Fibroblast of lung (primary cell): ENCODE measurements at regions not wholly inside any gene's neighbourhood (a gene's known extent, or its start where the extent isn't known, plus 50 kb on each side); places are given as distances from the start of the nearest gene placed in this dataset.

Experiments
- DNase-seq, 2 donors: peaks; one replicate each; pipeline versions ENCODE4 v3.0.0 to v3.0.0-alpha.2; 2010; ENCODE audit warnings: low read depth in 2 of 2
- H2AFZ ChIP-seq: 2 replicates; pipeline ENCODE4 v1.5.1; 2012; ENCODE audit warnings: low read length, control low read depth, inconsistent platforms
- H3K27ac ChIP-seq: 2 replicates; pipeline ENCODE4 v1.5.1; 2011; ENCODE audit warnings: low read length, control low read depth; ENCODE audit not compliant: insufficient read depth
- H3K27me3 ChIP-seq: 2 replicates; pipeline ENCODE4 v1.5.1; 2011; ENCODE audit warnings: mild to moderate bottlenecking, low read length; ENCODE audit not compliant: control insufficient read depth, insufficient read depth
- H3K36me3 ChIP-seq: 2 replicates; pipeline ENCODE4 v1.5.1; 2011; ENCODE audit warnings: low read length; ENCODE audit not compliant: control insufficient read depth, insufficient read depth
- H3K4me1 ChIP-seq: 2 replicates; pipeline ENCODE4 v1.5.1; 2011; ENCODE audit warnings: low read length; ENCODE audit not compliant: control insufficient read depth, insufficient read depth; ENCODE audit errors: extremely low read depth
- H3K4me2 ChIP-seq: 2 replicates; pipeline ENCODE4 v1.5.1; 2011; ENCODE audit warnings: low read length, control low read depth; ENCODE audit not compliant: insufficient read depth; ENCODE audit errors: extremely low read depth
- H3K4me3 ChIP-seq, 4 experiments: fragments of 200-600 bp in 1 of 4; sonication (generic) in 1 of 4; replicated peaks in 1 of 4; 2 replicates each; pipeline ENCODE4 v1.5.1; 2011 to 2016; ENCODE audit warnings: low read length in 4 of 4, low read depth in 3 of 4, mild to moderate bottlenecking in 3 of 4, control low read depth in 2 of 4, inconsistent platforms in 1 of 4, mixed read lengths in 1 of 4; ENCODE audit not compliant: insufficient read depth in 1 of 4; ENCODE audit errors: control extremely low read depth in 1 of 4
- H3K79me2 ChIP-seq: 2 replicates; pipeline ENCODE4 v1.5.1; 2012; ENCODE audit warnings: mild to moderate bottlenecking, low read length, inconsistent platforms; ENCODE audit not compliant: control insufficient read depth, insufficient read depth
- H3K9ac ChIP-seq: 2 replicates; pipeline ENCODE4 v1.5.1; 2011; ENCODE audit warnings: mild to moderate bottlenecking, low read length, control low read depth; ENCODE audit not compliant: insufficient read depth
- H3K9me3 ChIP-seq: 2 replicates; pipeline ENCODE4 v1.5.1; 2012; ENCODE audit warnings: low read depth, low read length; ENCODE audit not compliant: control insufficient read depth, insufficient read depth
- H4K20me1 ChIP-seq: 2 replicates; pipeline ENCODE4 v1.5.1; 2011; ENCODE audit warnings: low read length; ENCODE audit not compliant: control insufficient read depth, insufficient read depth; ENCODE audit errors: extremely low read depth
- EZH2 ChIP-seq: IDR thresholded peaks from 2 replicates; pipeline ENCODE4 v1.5.1; 2012; ENCODE audit warnings: low read length, control low read depth, mild to moderate bottlenecking; ENCODE audit errors: missing control alignments
- TF ChIP-seq, protein P1 (sequence below), 2 donors: IDR thresholded peaks in 1 of 2; conservative IDR thresholded peaks in 1 of 2; 1 replicate in 1 of 2; 2 replicates in 1 of 2; pipeline ENCODE4 v1.5.1; 2011 to 2012; ENCODE audit warnings: low read length in 2 of 2, control low read depth in 1 of 2, inconsistent platforms in 1 of 2, low read depth in 1 of 2, mild to moderate bottlenecking in 1 of 2

DNA sequence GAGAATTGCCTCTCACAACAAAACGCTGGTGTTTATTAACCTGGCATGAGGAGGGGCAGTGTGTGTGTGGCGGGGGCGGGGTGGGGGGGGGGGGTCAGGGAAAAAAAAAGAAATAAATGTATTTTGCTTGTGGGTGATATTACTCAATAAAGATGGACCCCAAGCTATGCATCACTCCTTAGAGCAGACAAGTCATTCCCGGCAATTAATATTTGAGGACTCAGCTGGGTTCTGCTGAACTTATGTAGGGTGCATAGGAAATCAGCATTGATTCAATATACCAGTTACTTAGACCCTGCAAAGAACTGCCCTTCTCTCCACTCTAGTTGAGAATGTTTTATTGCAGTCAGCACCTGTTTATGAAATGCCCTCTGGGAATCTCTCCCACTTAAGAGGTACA is 206.2 kb upstream of the MAF start:
- no peaks in the 10 kb centered on the region for H3K36me3 ChIP-seq
- no peak for DNase-seq
- H3K79me2 ChIP-seq, result no peaks in the 10 kb centered on the region
- no peak overlapping the region for H3K4me2 ChIP-seq
- no peak overlapping the region for H3K27ac ChIP-seq
- H3K27me3 ChIP-seq, result no peaks in the 10 kb centered on the region
- TF ChIP-seq, protein P1, sequence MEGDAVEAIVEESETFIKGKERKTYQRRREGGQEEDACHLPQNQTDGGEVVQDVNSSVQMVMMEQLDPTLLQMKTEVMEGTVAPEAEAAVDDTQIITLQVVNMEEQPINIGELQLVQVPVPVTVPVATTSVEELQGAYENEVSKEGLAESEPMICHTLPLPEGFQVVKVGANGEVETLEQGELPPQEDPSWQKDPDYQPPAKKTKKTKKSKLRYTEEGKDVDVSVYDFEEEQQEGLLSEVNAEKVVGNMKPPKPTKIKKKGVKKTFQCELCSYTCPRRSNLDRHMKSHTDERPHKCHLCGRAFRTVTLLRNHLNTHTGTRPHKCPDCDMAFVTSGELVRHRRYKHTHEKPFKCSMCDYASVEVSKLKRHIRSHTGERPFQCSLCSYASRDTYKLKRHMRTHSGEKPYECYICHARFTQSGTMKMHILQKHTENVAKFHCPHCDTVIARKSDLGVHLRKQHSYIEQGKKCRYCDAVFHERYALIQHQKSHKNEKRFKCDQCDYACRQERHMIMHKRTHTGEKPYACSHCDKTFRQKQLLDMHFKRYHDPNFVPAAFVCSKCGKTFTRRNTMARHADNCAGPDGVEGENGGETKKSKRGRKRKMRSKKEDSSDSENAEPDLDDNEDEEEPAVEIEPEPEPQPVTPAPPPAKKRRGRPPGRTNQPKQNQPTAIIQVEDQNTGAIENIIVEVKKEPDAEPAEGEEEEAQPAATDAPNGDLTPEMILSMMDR (conservative IDR thresholded peaks at IDR 0.05 in 1 of 2, IDR thresholded peaks at IDR 0.05 in 1 of 2; ENCODE audit: low read depth in 1 of 2, low read length in 2 of 2), result no peak
- no peak for TF ChIP-seq EZH2
- no peak overlapping the region for H3K9ac ChIP-seq
- H4K20me1 ChIP-seq, result no peaks in the 10 kb centered on the region
- H3K4me3 ChIP-seq, result no peak overlapping the region
- no peaks in the 10 kb centered on the region for H3K9me3 ChIP-seq
- H3K4me1 ChIP-seq, result no peaks in the 10 kb centered on the region
- no peak overlapping the region for H2AFZ ChIP-seq

DNA sequence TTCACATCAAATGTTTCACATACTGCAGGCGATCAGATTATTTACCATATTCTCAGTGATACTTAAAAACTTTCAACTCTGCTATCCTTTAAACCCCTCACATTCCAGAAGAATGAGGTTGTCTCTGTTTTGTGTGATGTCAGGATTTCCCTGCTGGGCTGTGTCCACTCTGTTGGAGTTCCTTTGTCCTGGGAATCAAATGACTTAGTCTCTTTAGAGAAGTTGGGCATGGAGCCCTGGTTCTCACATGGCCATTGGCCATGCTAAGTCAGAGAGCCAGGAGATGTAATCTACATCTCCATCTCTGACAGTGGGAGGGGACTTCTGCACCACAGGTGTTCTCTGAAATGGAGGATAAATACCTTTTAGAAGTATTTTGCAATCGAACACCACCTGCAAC is 205.1 kb upstream of the MAF start:
- no peak overlapping the region for H3K27ac ChIP-seq
- H3K79me2 ChIP-seq, result no peaks in the 10 kb centered on the region
- no peak overlapping the region for H3K4me3 ChIP-seq
- no peaks in the 10 kb centered on the region for H4K20me1 ChIP-seq
- no peak overlapping the region for H3K9ac ChIP-seq
- H3K4me2 ChIP-seq, result no peak overlapping the region
- H3K27me3 ChIP-seq, result no peaks in the 10 kb centered on the region
- H2AFZ ChIP-seq, result no peak overlapping the region
- DNase-seq, result peak in 1 of 2 donors; percentile 25
- H3K36me3 ChIP-seq, result no peaks in the 10 kb centered on the region
- no peak for TF ChIP-seq EZH2
- TF ChIP-seq, protein P1 (conservative IDR thresholded peaks at IDR 0.05 in 1 of 2, IDR thresholded peaks at IDR 0.05 in 1 of 2; ENCODE audit: low read depth in 1 of 2, low read length in 2 of 2), result no peak
- no peaks in the 10 kb centered on the region for H3K9me3 ChIP-seq
- no peaks in the 10 kb centered on the region for H3K4me1 ChIP-seq

DNA sequence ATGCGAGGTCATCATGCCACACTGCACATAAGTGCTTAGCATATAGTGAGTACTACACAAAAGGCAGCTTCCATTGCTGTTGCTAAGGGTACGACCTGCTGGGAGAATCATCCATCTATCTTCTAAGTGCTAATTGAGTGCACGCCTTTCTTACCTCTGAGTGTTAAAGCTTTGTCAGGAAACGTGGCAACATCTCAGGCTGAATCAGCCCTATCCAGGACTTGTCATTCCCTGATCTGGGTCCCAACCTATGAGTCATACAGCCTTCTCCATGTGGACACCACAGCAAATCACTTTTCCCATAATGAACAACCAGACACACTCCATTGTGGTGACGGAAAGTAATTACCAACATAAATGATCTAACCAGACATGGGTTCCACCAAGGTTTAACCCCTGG is 201.1 kb upstream of the MAF start:
- H2AFZ ChIP-seq, result no peak overlapping the region
- no peak overlapping the region for H3K9ac ChIP-seq
- H3K4me1 ChIP-seq, result no peaks in the 10 kb centered on the region
- DNase-seq, result peak in 1 of 2 donors; percentile 50
- no peaks in the 10 kb centered on the region for H3K9me3 ChIP-seq
- TF ChIP-seq, protein P1 (conservative IDR thresholded peaks at IDR 0.05 in 1 of 2, IDR thresholded peaks at IDR 0.05 in 1 of 2; ENCODE audit: low read depth in 1 of 2, low read length in 2 of 2), result no peak
- TF ChIP-seq EZH2, result no peak
- H4K20me1 ChIP-seq, result no peaks in the 10 kb centered on the region
- no peaks in the 10 kb centered on the region for H3K27me3 ChIP-seq
- no peaks in the 10 kb centered on the region for H3K36me3 ChIP-seq
- no peak overlapping the region for H3K4me3 ChIP-seq
- H3K27ac ChIP-seq, result no peak overlapping the region
- no peak overlapping the region for H3K4me2 ChIP-seq
- no peaks in the 10 kb centered on the region for H3K79me2 ChIP-seq
